Smooth muscle cell (in vitro differentiated cells): ENCODE measurements at regions not wholly inside any gene's neighbourhood (a gene's known extent, or its start where the extent isn't known, plus 50 kb on each side); places are given as distances from the start of the nearest gene placed in this dataset.

Experiments used
- DNase-seq: peaks from one replicate; lab custom pipeline; 2025; ENCODE audit not compliant: unreplicated experiment; lab: John Stamatoyannopoulos, UW
- H2AFZ ChIP-seq: fragments of 200-600 bp; sonication (generic); 2 replicates; pipeline ENCODE4 v1.6.0; 2016; ENCODE audit warnings: antibody characterized with exemption, low read depth, mild to moderate bottlenecking
- H3F3A ChIP-seq: fragments of 200-600 bp; sonication (generic); 2 replicates; pipeline ENCODE4 v1.6.0; 2017; ENCODE audit warnings: antibody characterized with exemption, low read depth
- H3K27ac ChIP-seq: fragments of 200-600 bp; sonication (generic); 2 replicates; pipeline ENCODE4 v1.5.1; 2016; ENCODE audit warnings: low read depth, mild to moderate bottlenecking
- H3K27me3 ChIP-seq: fragments of 200-600 bp; sonication (generic); 2 replicates; pipeline ENCODE4 v1.6.1; 2016; ENCODE audit warnings: low read depth, mild to moderate bottlenecking
- H3K36me3 ChIP-seq: fragments of 200-600 bp; sonication (generic); 2 replicates; pipeline ENCODE4 v1.5.1; 2016; ENCODE audit warnings: low read depth
- H3K4me1 ChIP-seq: fragments of 200-600 bp; sonication (generic); 2 replicates; pipeline ENCODE4 v1.5.1; 2016; ENCODE audit warnings: low read depth
- H3K4me2 ChIP-seq: fragments of 200-600 bp; sonication (generic); 2 replicates; pipeline ENCODE4 v1.6.0; 2016; ENCODE audit warnings: mild to moderate bottlenecking
- H3K4me3 ChIP-seq: fragments of 200-600 bp; sonication (generic); 2 replicates; pipeline ENCODE4 v1.5.1; 2016; ENCODE audit warnings: mild to moderate bottlenecking
- H3K79me2 ChIP-seq: fragments of 200-600 bp; sonication (generic); 2 replicates; pipeline ENCODE4 v1.6.0; 2016; ENCODE audit warnings: low read depth, mild to moderate bottlenecking
- H3K9ac ChIP-seq: fragments of 200-600 bp; sonication (generic); 2 replicates; pipeline ENCODE4 v1.6.0; 2016; ENCODE audit warnings: low read depth
- H3K9me3 ChIP-seq: fragments of 200-600 bp; sonication (generic); replicated peaks from 2 replicates; pipeline ENCODE4 v1.5.1; 2016; ENCODE audit warnings: low read depth
- H4K20me1 ChIP-seq: fragments of 200-600 bp; sonication (generic); 2 replicates; pipeline ENCODE4 v1.6.0; 2016; ENCODE audit warnings: low read depth
- CTCF ChIP-seq: fragments of 200-600 bp; sonication (generic); IDR thresholded peaks from 2 replicates; pipeline ENCODE4 v1.5.1; 2017; ENCODE audit warnings: borderline replicate concordance, mild to moderate bottlenecking, antibody characterized with exemption; ENCODE audit not compliant: insufficient read depth, poor library complexity, severe bottlenecking
- WGBS: methylation state at CpG from one replicate; pipeline ENCODE4 v1.1.7; 2016; ENCODE audit warnings: low lambda C conversion rate; 5-methylcytosine and 5-hydroxymethylcytosine counted together

GRCh38 chr14:53464376-53464775 is 311.3 kb upstream of the DDHD1 start:
- H3K36me3 ChIP-seq = no peaks in the 10 kb centered on the region
- no peak for DNase-seq
- no peaks in the 10 kb centered on the region for H3K79me2 ChIP-seq
- H3K9ac ChIP-seq = no peak overlapping the region
- TF ChIP-seq CTCF = no peak
- no peak overlapping the region for H3K4me3 ChIP-seq
- no peak overlapping the region for H3K4me2 ChIP-seq
- no peak overlapping the region for H3K27ac ChIP-seq
- WGBS = 11% methylated on average over 2 of the region's 2 CpGs
- no peaks in the 10 kb centered on the region for H3K9me3 ChIP-seq
- no peak overlapping the region for H2AFZ ChIP-seq
- H3K4me1 ChIP-seq = no peaks in the 10 kb centered on the region
- H3K27me3 ChIP-seq = no peaks in the 10 kb centered on the region
- H3F3A ChIP-seq = no peaks in the 10 kb centered on the region
- no peaks in the 10 kb centered on the region for H4K20me1 ChIP-seq

GRCh38 chr14:53462931-53463778 is 310.0 kb upstream of the DDHD1 start:
- no peak overlapping the region for H3K27ac ChIP-seq
- no peak for DNase-seq

GRCh38 chr14:53461858-53462257 is 308.7 kb upstream of the DDHD1 start:
- no peak overlapping the region for H2AFZ ChIP-seq
- no peak overlapping the region for H3K4me3 ChIP-seq
- peaks cover 6% of the 10 kb centered on the region for H3K4me1 ChIP-seq
- no peak for TF ChIP-seq CTCF
- no peaks in the 10 kb centered on the region for H3K36me3 ChIP-seq
- H3K9ac ChIP-seq = no peak overlapping the region
- H3K9me3 ChIP-seq = no peaks in the 10 kb centered on the region
- H3F3A ChIP-seq = no peaks in the 10 kb centered on the region
- H3K27me3 ChIP-seq = no peaks in the 10 kb centered on the region
- WGBS = 37% methylated on average over 6 of the region's 6 CpGs
- no peak overlapping the region for H3K4me2 ChIP-seq
- no peak for DNase-seq
- H3K27ac ChIP-seq = no peak overlapping the region
- no peaks in the 10 kb centered on the region for H4K20me1 ChIP-seq
- H3K79me2 ChIP-seq = no peaks in the 10 kb centered on the region

More at GRCh38 chr14:53462931-53463778, 310.0 kb upstream of the DDHD1 start:
- H3F3A ChIP-seq = no peaks in the 10 kb centered on the region
- no peaks in the 10 kb centered on the region for H3K9me3 ChIP-seq
- no peak overlapping the region for H2AFZ ChIP-seq
- peaks cover 6% of the 10 kb centered on the region for H3K4me1 ChIP-seq
- TF ChIP-seq CTCF = no peak
- no peaks in the 10 kb centered on the region for H3K79me2 ChIP-seq
- no peaks in the 10 kb centered on the region for H3K36me3 ChIP-seq
- H3K9ac ChIP-seq = no peak overlapping the region
- 45% methylated on average over 9 of the region's 9 CpGs for WGBS
- no peak overlapping the region for H3K4me2 ChIP-seq
- no peaks in the 10 kb centered on the region for H3K27me3 ChIP-seq
- H4K20me1 ChIP-seq = no peaks in the 10 kb centered on the region
- H3K4me3 ChIP-seq = no peak overlapping the region

GRCh38 chr14:53460544-53460943 is 307.4 kb upstream of the DDHD1 start:
- TF ChIP-seq CTCF = no peak
- Histone ChIP-seq H3K27ac (no peak overlapping the region), H3K4me2 (no peak overlapping the region), H3K4me1 (peaks cover 6% of the 10 kb centered on the region), H3K9ac (no peak overlapping the region), H3K79me2 (no peaks in the 10 kb centered on the region), H3K36me3 (no peaks in the 10 kb centered on the region), H4K20me1 (no peaks in the 10 kb centered on the region), H3K27me3 (no peaks in the 10 kb centered on the region), H3K9me3 (no peaks in the 10 kb centered on the region), H3K4me3 (no peak overlapping the region), H2AFZ (no peak overlapping the region), H3F3A (no peaks in the 10 kb centered on the region)
- no peak for DNase-seq
- 91% methylated on average over 1 of the region's 1 CpG for WGBS
